ENCODE measurements at regions not wholly inside any gene's neighbourhood (a gene's known extent, or its start where the extent isn't known, plus 50 kb on each side); places are given as distances from the start of the nearest gene placed in this dataset.
A peak's percentile ranks its signal among the peaks of the same experiment; 100 is the strongest.

GRCh38 chrX:43218198-43218597 lies 437.9 kb upstream of the MAOA start:
- Histone ChIP-seq H3K9me3 (ENCODE audit: control extremely low read depth in 1 of 3, control insufficient read depth in 2 of 3, insufficient read depth in 1 of 3, low read length in 2 of 3) (no peaks in the 10 kb centered on the region), H3K27me3 (replicated peaks in 1 of 4; ENCODE audit: control extremely low read depth in 1 of 4, control insufficient read depth in 3 of 4, insufficient read depth in 4 of 4, low read length in 3 of 4) (no peaks in the 10 kb centered on the region), H2AFZ (ENCODE audit: insufficient read depth, low read depth, low read length, poor library complexity, severe bottlenecking) (peak overlapping the region; percentile 15), H3K4me3 (ENCODE audit: control extremely low read depth in 1 of 5, extremely low read depth in 1 of 5, insufficient read depth in 1 of 5, low read depth in 2 of 5, low read length in 4 of 5) (no peak overlapping the region), H3K9ac (ENCODE audit: low read length) (no peak overlapping the region), H3K79me2 (ENCODE audit: control insufficient read depth, insufficient read depth, low read length) (no peaks in the 10 kb centered on the region), H3K4me2 (replicated peaks; ENCODE audit: low read depth, low read length, poor library complexity, severe bottlenecking) (no peak overlapping the region), H3K36me3 (replicated peaks in 1 of 2; ENCODE audit: control extremely low read depth in 1 of 2, control insufficient read depth in 1 of 2, extremely low read depth in 1 of 2, insufficient read depth in 2 of 2, low read length in 1 of 2) (no peaks in the 10 kb centered on the region), H3K4me1 (ENCODE audit: control insufficient read depth in 2 of 2, insufficient read depth in 2 of 2, low read length in 2 of 2) (no peaks in the 10 kb centered on the region), H4K20me1 (ENCODE audit: control insufficient read depth, insufficient read depth, low read length, poor library complexity, severe bottlenecking) (no peaks in the 10 kb centered on the region), H3K27ac (ENCODE audit: low read length in 2 of 2) (no peak overlapping the region)
- DNase-seq (no peak), ATAC-seq (ENCODE audit: low read depth) (no peak)
- ChIA-PET POLR2A (no interaction called here), CTCF (no interaction called here)
- TF ChIP-seq CTCF (IDR thresholded peaks at IDR 0.05) (no peak), EZH2 (IDR thresholded peaks at IDR 0.05; ENCODE audit: borderline replicate concordance, insufficient read depth, low read depth, low read length, poor library complexity, severe bottlenecking) (no peak)
- Mint-ChIP-seq H3K4me1 (no peaks in the 10 kb centered on the region), H3K9me3 (ENCODE audit: insufficient read depth) (peaks cover under 1% of the 10 kb centered on the region), H3K27me3 (no peaks in the 10 kb centered on the region), H3K27ac (no peak overlapping the region), H3K4me3 (no peak overlapping the region)
- intact Hi-C loops (cut with micrococcal nuclease): no loop called here
- no CpG with 5 or more reads among the region's 2 CpGs for WGBS (ENCODE audit: insufficient coverage)

- ATAC-seq (ENCODE audit: low read depth): no peak
- no peak for DNase-seq
- Histone ChIP-seq H4K20me1 (ENCODE audit: control insufficient read depth, insufficient read depth, low read length, poor library complexity, severe bottlenecking) (no peaks in the 10 kb centered on the region), H3K9ac (ENCODE audit: low read length) (no peak overlapping the region), H3K4me2 (replicated peaks; ENCODE audit: low read depth, low read length, poor library complexity, severe bottlenecking) (no peak overlapping the region), H3K79me2 (ENCODE audit: control insufficient read depth, insufficient read depth, low read length) (no peaks in the 10 kb centered on the region), H3K9me3 (ENCODE audit: control extremely low read depth in 1 of 3, control insufficient read depth in 2 of 3, insufficient read depth in 1 of 3, low read length in 2 of 3) (no peaks in the 10 kb centered on the region), H3K36me3 (replicated peaks in 1 of 2; ENCODE audit: control extremely low read depth in 1 of 2, control insufficient read depth in 1 of 2, extremely low read depth in 1 of 2, insufficient read depth in 2 of 2, low read length in 1 of 2) (no peaks in the 10 kb centered on the region), H3K27ac (ENCODE audit: low read length in 2 of 2) (no peak overlapping the region), H3K27me3 (replicated peaks in 1 of 4; ENCODE audit: control extremely low read depth in 1 of 4, control insufficient read depth in 3 of 4, insufficient read depth in 4 of 4, low read length in 3 of 4) (no peaks in the 10 kb centered on the region), H3K4me3 (ENCODE audit: control extremely low read depth in 1 of 5, extremely low read depth in 1 of 5, insufficient read depth in 1 of 5, low read depth in 2 of 5, low read length in 4 of 5) (no peak overlapping the region), H2AFZ (ENCODE audit: insufficient read depth, low read depth, low read length, poor library complexity, severe bottlenecking) (no peak overlapping the region), H3K4me1 (ENCODE audit: control insufficient read depth in 2 of 2, insufficient read depth in 2 of 2, low read length in 2 of 2) (no peaks in the 10 kb centered on the region)
- CTCF ChIA-PET: no interaction called here
- H3K4me1 Mint-ChIP-seq: no peaks in the 10 kb centered on the region
- no peaks in the 10 kb centered on the region for H3K27me3 Mint-ChIP-seq
- no peak overlapping the region for H3K27ac Mint-ChIP-seq
- TF ChIP-seq EZH2 (IDR thresholded peaks at IDR 0.05; ENCODE audit: borderline replicate concordance, insufficient read depth, low read depth, low read length, poor library complexity, severe bottlenecking) (no peak), CTCF (IDR thresholded peaks at IDR 0.05) (no peak)
- intact Hi-C loops (cut with micrococcal nuclease): no loop called here
- POLR2A ChIA-PET: no interaction called here
- no peak overlapping the region for H3K4me3 Mint-ChIP-seq
- no peaks in the 10 kb centered on the region for H3K9me3 Mint-ChIP-seq (ENCODE audit: insufficient read depth)
Measured at GRCh38 chrX:43224496-43224895, 431.6 kb upstream of the MAOA start.

Measured in B cell (primary cell).